Upper lobe of left lung (tissue), 4 donors: ENCODE measurements at regions not wholly inside any gene's neighbourhood (a gene's known extent, or its start where the extent isn't known, plus 50 kb on each side); places are given as distances from the start of the nearest gene placed in this dataset.

Experiments
- CTCF ChIP-seq, 6 experiments: fragments of 450-650 bp in 4 of 6; fragments of 200-600 bp in 2 of 6; sonication (generic) in 2 of 6; IDR thresholded peaks; one replicate each; pipeline ENCODE4 v1.5.1; 2016 to 2019; ENCODE audit warnings: antibody characterized with exemption in 6 of 6
- EP300 ChIP-seq, 4 donors: sonication (generic); formaldehyde crosslinking; IDR thresholded peaks; one replicate each; pipeline ENCODE4 v1.5.1; 2017; ENCODE audit warnings: antibody characterized with exemption in 4 of 4, control low read depth in 2 of 4
- POLR2A ChIP-seq, 4 donors: fragments of 450-650 bp; IDR thresholded peaks; one replicate each; pipeline ENCODE4 v1.5.1; 2016 to 2017; ENCODE audit warnings: antibody characterized with exemption in 4 of 4, mild to moderate bottlenecking in 2 of 4

DNA sequence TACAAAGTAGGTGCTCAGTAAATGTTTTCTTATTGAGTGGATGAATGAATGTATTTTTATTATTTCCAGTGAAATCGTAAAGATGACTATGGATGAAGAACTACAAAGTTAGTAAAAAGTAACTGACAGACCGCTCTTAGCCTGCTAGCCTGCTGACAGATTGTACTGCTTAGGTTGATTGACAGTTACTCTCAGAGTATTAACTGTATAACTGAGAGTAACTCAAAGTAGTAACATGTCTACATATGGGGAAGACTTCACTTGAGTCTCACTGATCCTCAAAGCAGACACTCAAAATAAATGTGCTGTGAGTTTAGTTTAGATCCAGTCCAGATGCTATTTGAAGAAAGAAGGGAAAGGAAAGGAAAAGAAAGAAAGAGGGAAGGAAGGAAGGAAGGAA, 272.3 kb upstream of the AMIGO2 start:
- TF ChIP-seq CTCF (IDR thresholded peaks at IDR 0.05) (no peak), POLR2A (IDR thresholded peaks at IDR 0.05) (no peak), EP300 (IDR thresholded peaks at IDR 0.05) (no peak)
